H7 (cell line): ENCODE measurements at regions not wholly inside any gene's neighbourhood (a gene's known extent, or its start where the extent isn't known, plus 50 kb on each side); places are given as distances from the start of the nearest gene placed in this dataset.

Experiments
- DNase-seq: peaks from one replicate; pipeline ENCODE4 v3.0.0; 2012
- H3K27me3 ChIP-seq: 2 replicates; pipeline ENCODE4 v1.6.0; 2011; ENCODE audit warnings: mild to moderate bottlenecking, low read length; ENCODE audit not compliant: control insufficient read depth, insufficient read depth
- H3K36me3 ChIP-seq: replicated peaks from 2 replicates; pipeline ENCODE4 v1.5.1; 2011; ENCODE audit warnings: low read length; ENCODE audit not compliant: control insufficient read depth, insufficient read depth
- H3K4me3 ChIP-seq: 2 replicates; pipeline ENCODE4 v1.5.1; 2011; ENCODE audit warnings: low read depth, mild to moderate bottlenecking, control low read depth, low read length, moderate library complexity; ENCODE audit not compliant: insufficient read depth

GRCh38 chr20:36097337-36098151 lies 57.0 kb upstream of the EPB41L1 start:
- Histone ChIP-seq H3K4me3 (no peak overlapping the region), H3K36me3 (no peaks in the 10 kb centered on the region), H3K27me3 (peaks cover 74% of the 10 kb centered on the region)
- DNase-seq, result peak; percentile 90

GRCh38 chr20:36098364-36098763 lies 56.2 kb upstream of the EPB41L1 start:
- Histone ChIP-seq H3K4me3 (no peak overlapping the region), H3K36me3 (no peaks in the 10 kb centered on the region), H3K27me3 (peaks cover 68% of the 10 kb centered on the region)
- DNase-seq, result no peak

- DNase-seq, result no peak
- no peaks in the 10 kb centered on the region for H3K36me3 ChIP-seq
- H3K4me3 ChIP-seq, result no peak overlapping the region
- peaks cover 60% of the 10 kb centered on the region for H3K27me3 ChIP-seq
Observed at GRCh38 chr20:36099106-36099505, 55.4 kb upstream of the EPB41L1 start.

- Histone ChIP-seq H3K27me3 (peaks cover 41% of the 10 kb centered on the region), H3K36me3 (no peaks in the 10 kb centered on the region), H3K4me3 (no peak overlapping the region)
- DNase-seq, result no peak
Observed at GRCh38 chr20:36101192-36101591, 53.3 kb upstream of the EPB41L1 start.

- H3K27me3 ChIP-seq, result peaks cover 31% of the 10 kb centered on the region
- H3K4me3 ChIP-seq, result no peak overlapping the region
- no peak for DNase-seq
- H3K36me3 ChIP-seq, result no peaks in the 10 kb centered on the region
Observed at GRCh38 chr20:36102306-36102705, 52.2 kb upstream of the EPB41L1 start.

GRCh38 chr20:36102809-36103596 lies 51.5 kb upstream of the EPB41L1 start:
- Histone ChIP-seq H3K4me3 (no peak overlapping the region), H3K36me3 (no peaks in the 10 kb centered on the region), H3K27me3 (peaks cover 28% of the 10 kb centered on the region)
- DNase-seq, result no peak

GRCh38 chr20:36104244-36104643 lies 50.3 kb upstream of the EPB41L1 start:
- H3K4me3 ChIP-seq, result no peak overlapping the region
- peaks cover 18% of the 10 kb centered on the region for H3K27me3 ChIP-seq
- no peaks in the 10 kb centered on the region for H3K36me3 ChIP-seq
- no peak for DNase-seq
